ENCODE measurements at regions not wholly inside any gene's neighbourhood (a gene's known extent, or its start where the extent isn't known, plus 50 kb on each side); places are given as distances from the start of the nearest gene placed in this dataset.

- TF ChIP-seq CTCF (IDR thresholded peaks at IDR 0.05 in 8 of 11, conservative IDR thresholded peaks at IDR 0.05 in 3 of 11): no peak
- TF ChIP-seq POLR2A (IDR thresholded peaks at IDR 0.05): no peak
Observed at GRCh38 chr5:86125731-86126601, 491.8 kb upstream of the COX7C start.
